ENCODE measurements at regions not wholly inside any gene's neighbourhood (a gene's known extent, or its start where the extent isn't known, plus 50 kb on each side); places are given as distances from the start of the nearest gene placed in this dataset.

DNA sequence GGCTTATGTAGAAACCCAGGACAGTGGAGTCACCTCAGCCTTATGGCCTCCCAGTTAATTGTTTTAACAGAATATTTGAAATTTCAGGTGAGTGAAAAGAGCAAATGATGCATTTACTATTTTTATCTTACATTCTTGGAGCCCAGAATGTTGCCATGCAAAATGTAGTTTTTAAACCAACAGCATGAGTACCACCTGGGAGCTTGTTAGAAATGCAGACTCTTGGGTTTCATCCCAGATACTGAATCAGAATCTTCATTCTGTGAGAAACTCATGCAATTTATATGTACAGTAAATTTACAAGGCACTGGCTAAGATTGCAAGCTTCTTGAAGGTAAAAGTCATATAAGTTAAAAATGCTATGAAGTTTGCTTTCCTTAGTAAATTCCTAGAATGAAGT, 654.5 kb upstream of the CDH2 start:
- Histone ChIP-seq H3K23me2 (ENCODE audit: insufficient read length, low read depth, low read length, poor library complexity, severe bottlenecking) (no peaks in the 10 kb centered on the region), H3K14ac (ENCODE audit: insufficient read depth, low read length) (no peak overlapping the region), H4K5ac (ENCODE audit: insufficient read length, low read depth, low read length) (no peak overlapping the region), H3K27me3 (ENCODE audit: insufficient read depth, low read length) (no peaks in the 10 kb centered on the region), H2BK20ac (ENCODE audit: low read depth, low read length, poor library complexity, severe bottlenecking) (no peak overlapping the region), H2BK15ac (ENCODE audit: low read depth, low read length) (no peak overlapping the region), H3T11ph (ENCODE audit: low read length) (no peak overlapping the region), H3K9me3 (ENCODE audit: control insufficient read depth, low read depth, low read length) (no peaks in the 10 kb centered on the region), H3K9ac (ENCODE audit: extremely low read depth, insufficient read length, low read length) (no peak overlapping the region), H3K79me2 (ENCODE audit: insufficient read depth, low read length) (no peaks in the 10 kb centered on the region), H4K8ac (replicated peaks; ENCODE audit: insufficient read length, low read depth, low read length) (no peak overlapping the region), H2AK5ac (ENCODE audit: insufficient read length, low read length) (no peak overlapping the region), H3K4me2 (ENCODE audit: insufficient read depth, insufficient read length, low read length) (no peak overlapping the region), H3K27ac (ENCODE audit: insufficient read length, low read depth, low read length) (no peak overlapping the region), H4K91ac (ENCODE audit: insufficient read length, low read depth, low read length) (no peak overlapping the region), H2BK120ac (ENCODE audit: low read depth, low read length, poor library complexity, severe bottlenecking) (no peak overlapping the region), H2BK12ac (ENCODE audit: insufficient read length, low read depth, low read length) (no peak overlapping the region), H3K18ac (ENCODE audit: insufficient read length, low read depth, low read length) (no peak overlapping the region), H2AFZ (ENCODE audit: low read length) (no peak overlapping the region), H3K4ac (ENCODE audit: low read depth, low read length) (no peak overlapping the region), H3K56ac (ENCODE audit: insufficient read length, low read depth, low read length) (no peak overlapping the region), H2BK5ac (ENCODE audit: insufficient read length, low read length) (no peak overlapping the region), H3K4me1 (ENCODE audit: insufficient read depth, low read length) (no peaks in the 10 kb centered on the region; the same call in 1 of the 2 replicates), H3K23ac (ENCODE audit: insufficient read length, low read depth, low read length) (no peak overlapping the region), H3K79me1 (ENCODE audit: insufficient read depth, low read depth, low read length, poor library complexity, severe bottlenecking) (no peaks in the 10 kb centered on the region), H4K20me1 (ENCODE audit: control insufficient read depth, insufficient read depth, insufficient read length) (no peaks in the 10 kb centered on the region)
- Mint-ChIP-seq H3K9me3 (no peaks in the 10 kb centered on the region; a peak in 1 of 5 replicates), H3K4me1 (peaks cover 22 to 26% of the 10 kb centered on the region in 2 experiments), H3K27me3 (ENCODE audit: low read depth) (no peaks in the 10 kb centered on the region), H3K36me3 (ENCODE audit: insufficient read depth in 1 of 3, low read depth in 3 of 3) (no peaks in the 10 kb centered on the region), H3K4me3 (no peak overlapping the region), H3K27ac (no peak overlapping the region)
- TF ChIP-seq, protein P1, sequence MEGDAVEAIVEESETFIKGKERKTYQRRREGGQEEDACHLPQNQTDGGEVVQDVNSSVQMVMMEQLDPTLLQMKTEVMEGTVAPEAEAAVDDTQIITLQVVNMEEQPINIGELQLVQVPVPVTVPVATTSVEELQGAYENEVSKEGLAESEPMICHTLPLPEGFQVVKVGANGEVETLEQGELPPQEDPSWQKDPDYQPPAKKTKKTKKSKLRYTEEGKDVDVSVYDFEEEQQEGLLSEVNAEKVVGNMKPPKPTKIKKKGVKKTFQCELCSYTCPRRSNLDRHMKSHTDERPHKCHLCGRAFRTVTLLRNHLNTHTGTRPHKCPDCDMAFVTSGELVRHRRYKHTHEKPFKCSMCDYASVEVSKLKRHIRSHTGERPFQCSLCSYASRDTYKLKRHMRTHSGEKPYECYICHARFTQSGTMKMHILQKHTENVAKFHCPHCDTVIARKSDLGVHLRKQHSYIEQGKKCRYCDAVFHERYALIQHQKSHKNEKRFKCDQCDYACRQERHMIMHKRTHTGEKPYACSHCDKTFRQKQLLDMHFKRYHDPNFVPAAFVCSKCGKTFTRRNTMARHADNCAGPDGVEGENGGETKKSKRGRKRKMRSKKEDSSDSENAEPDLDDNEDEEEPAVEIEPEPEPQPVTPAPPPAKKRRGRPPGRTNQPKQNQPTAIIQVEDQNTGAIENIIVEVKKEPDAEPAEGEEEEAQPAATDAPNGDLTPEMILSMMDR (conservative IDR thresholded peaks at IDR 0.05), result no peak
- DNase-seq, result no peak
